IPS-15b (cell line): ENCODE measurements at regions not wholly inside any gene's neighbourhood (a gene's known extent, or its start where the extent isn't known, plus 50 kb on each side); places are given as distances from the start of the nearest gene placed in this dataset.

ENCODE experiments used
- H3K27me3 ChIP-seq: one replicate; pipeline ENCODE4 v1.6.1; 2013; ENCODE audit warnings: low read length; ENCODE audit not compliant: control insufficient read depth, insufficient read depth
- H3K36me3 ChIP-seq: one replicate; pipeline ENCODE4 v1.6.1; 2013; ENCODE audit warnings: low read length; ENCODE audit not compliant: control insufficient read depth, insufficient read depth
- H3K4me1 ChIP-seq: one replicate; pipeline ENCODE4 v1.6.1; 2013; ENCODE audit warnings: mild to moderate bottlenecking, low read length; ENCODE audit not compliant: control insufficient read depth, insufficient read depth
- H3K4me3 ChIP-seq: one replicate; pipeline ENCODE4 v1.5.1; 2013; ENCODE audit warnings: low read depth, low read length
- H3K9ac ChIP-seq: one replicate; pipeline ENCODE4 v1.6.1; 2013; ENCODE audit warnings: low read depth, mild to moderate bottlenecking, low read length
- H3K9me3 ChIP-seq: one replicate; pipeline ENCODE4 v1.6.1; 2013; ENCODE audit warnings: mild to moderate bottlenecking, low read length; ENCODE audit not compliant: control insufficient read depth, insufficient read depth

DNA sequence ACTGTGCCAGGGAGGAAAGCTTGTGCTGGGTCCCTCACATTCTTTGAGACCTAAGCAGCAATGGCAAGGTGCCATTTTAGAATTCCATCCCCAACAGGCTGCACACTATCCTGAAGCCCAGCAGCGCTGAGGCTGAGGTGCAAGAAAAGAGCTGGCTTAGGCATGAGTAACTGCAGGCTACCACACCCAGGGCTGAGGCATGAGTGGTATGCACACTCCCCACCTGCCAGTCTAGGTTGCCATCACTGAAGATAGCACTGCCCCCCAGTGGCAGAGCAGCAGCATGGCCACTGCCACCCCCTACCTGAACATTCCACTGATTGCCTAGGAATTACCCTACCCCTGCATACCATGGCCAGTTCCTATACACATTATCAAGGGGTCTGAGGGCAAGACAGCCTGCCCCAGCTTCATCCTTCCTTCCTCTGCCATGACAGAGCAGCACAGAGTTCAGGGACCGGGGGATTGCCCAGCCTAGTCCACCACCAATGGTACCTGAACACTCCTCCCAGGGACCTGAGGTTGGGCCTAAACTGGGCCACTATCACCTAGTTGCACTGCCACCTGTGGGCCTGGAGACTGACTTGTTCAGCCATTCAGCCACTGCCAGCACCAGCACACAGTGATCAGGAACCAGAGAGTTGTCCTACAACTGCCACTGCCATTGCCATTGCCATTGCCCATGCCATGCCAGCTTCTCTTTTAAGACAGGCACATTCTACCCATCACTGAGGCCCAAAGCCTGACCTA is 129.8 kb downstream of the SATB1 start:
- no peaks in the 10 kb centered on the region for H3K9me3 ChIP-seq
- no peak overlapping the region for H3K9ac ChIP-seq

DNA sequence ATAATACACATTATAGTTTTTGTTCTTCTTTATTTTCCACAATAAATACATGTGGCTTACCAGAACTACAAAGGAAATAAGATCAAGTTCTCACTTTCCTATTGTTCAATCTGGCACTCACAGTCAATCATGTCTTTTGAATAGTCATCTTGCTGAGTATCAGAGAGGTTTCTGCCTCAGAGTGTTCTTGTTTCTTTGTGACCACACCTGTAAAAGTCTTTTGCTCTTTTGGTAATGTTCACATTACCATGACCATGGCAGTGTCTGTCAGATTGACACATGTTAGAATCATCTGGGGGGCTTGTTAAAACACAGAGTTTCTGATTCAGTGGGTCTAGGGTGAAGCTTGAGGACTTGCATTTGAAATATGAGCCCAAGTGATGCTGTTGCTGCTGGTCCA is 135.0 kb downstream of the SATB1 start:
- Histone ChIP-seq H3K9ac (no peak overlapping the region), H3K4me1 (peaks cover 4% of the 10 kb centered on the region), H3K36me3 (no peaks in the 10 kb centered on the region), H3K9me3 (no peaks in the 10 kb centered on the region), H3K27me3 (no peaks in the 10 kb centered on the region), H3K4me3 (no peak overlapping the region)

More for the DNA sequence above, 129.8 kb downstream of the SATB1 start:
- Histone ChIP-seq H3K27me3 (no peaks in the 10 kb centered on the region), H3K4me3 (no peak overlapping the region), H3K4me1 (peaks cover 7% of the 10 kb centered on the region), H3K36me3 (no peaks in the 10 kb centered on the region)

DNA sequence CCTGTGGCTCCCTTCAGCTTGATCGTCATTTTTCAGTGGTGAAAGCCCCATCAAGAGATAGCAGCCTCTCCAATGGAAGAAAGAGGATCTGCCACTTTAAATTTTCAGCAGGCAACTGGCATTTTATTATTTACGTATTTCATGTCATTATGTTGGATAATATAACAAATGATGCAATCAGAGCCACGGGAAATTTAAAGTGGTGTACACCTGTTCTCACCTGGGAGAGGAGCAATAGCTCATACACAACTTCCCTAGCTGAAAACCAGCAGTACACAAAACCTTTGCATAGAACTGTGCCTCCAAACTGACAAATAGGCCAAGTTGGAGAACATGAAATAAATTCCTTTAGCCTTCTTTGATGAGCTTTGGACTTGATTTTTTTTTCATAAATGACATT is 136.9 kb downstream of the SATB1 start:
- H3K27me3 ChIP-seq, result no peaks in the 10 kb centered on the region
- H3K36me3 ChIP-seq, result no peaks in the 10 kb centered on the region
- no peak overlapping the region for H3K9ac ChIP-seq
- H3K9me3 ChIP-seq, result no peaks in the 10 kb centered on the region
- no peaks in the 10 kb centered on the region for H3K4me1 ChIP-seq
- H3K4me3 ChIP-seq, result no peak overlapping the region

DNA sequence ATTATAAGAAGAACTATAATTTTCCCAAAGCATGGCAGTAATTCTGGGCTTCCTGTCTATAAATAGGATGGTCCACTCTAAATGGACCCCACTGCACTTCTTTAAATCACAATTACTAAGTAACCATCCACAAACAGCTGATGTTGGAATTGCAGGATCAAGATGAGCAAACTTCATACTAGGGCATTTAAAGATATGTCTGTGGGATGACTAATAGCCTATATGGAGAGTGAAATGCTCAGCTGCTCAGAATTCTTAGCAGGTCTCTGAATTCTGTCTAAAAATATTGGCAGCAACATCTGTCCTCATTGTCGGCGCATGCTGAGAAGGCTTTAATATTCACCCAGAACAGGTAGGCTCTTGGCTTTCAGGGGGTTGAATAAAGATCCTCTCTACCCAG is 140.4 kb downstream of the SATB1 start:
- H3K36me3 ChIP-seq, result no peaks in the 10 kb centered on the region
- no peak overlapping the region for H3K9ac ChIP-seq
- no peaks in the 10 kb centered on the region for H3K4me1 ChIP-seq
- H3K27me3 ChIP-seq, result no peaks in the 10 kb centered on the region
- H3K4me3 ChIP-seq, result no peak overlapping the region
- H3K9me3 ChIP-seq, result no peaks in the 10 kb centered on the region

DNA sequence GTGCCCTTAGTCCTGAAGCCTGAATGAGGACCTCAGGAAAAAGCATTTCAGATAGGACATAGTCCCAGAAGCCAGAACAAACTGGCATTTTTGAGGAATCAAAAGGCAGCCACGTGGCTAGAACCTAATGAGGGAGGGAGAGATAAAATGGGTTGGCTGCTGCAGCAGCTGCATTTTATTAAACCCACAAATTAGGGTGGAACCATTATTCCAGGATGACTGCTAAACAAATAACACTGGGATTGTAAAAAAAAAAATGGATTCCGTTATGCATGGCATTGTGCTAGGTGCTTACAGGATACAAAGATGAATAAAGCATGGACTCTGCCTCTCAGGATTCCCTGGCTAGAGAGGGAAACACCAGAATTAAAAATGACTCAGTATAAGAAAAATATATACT is 141.5 kb downstream of the SATB1 start:
- Histone ChIP-seq H3K36me3 (no peaks in the 10 kb centered on the region), H3K4me3 (no peak overlapping the region), H3K27me3 (no peaks in the 10 kb centered on the region), H3K9me3 (no peaks in the 10 kb centered on the region), H3K9ac (no peak overlapping the region), H3K4me1 (no peaks in the 10 kb centered on the region)

DNA sequence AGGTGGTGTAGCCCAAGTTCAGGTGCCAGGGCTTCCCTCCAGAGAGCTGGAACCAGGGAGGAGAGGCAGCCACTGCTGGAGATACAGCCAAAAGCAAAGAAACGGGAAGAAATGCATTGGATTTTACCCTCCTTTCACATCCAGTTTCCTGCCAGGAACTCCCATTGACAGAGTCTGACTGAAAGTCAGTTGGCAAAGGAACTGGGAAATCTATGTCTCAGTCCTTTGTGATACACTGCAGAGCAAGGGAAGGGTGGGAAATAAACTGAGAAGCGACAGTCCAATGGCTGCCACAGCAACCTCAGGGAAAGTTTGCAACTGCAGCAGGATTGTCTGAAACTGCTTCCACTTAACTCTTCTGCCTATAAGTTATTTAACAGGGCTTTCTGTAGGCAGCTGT is 142.6 kb downstream of the SATB1 start:
- Histone ChIP-seq H3K27me3 (no peaks in the 10 kb centered on the region), H3K9me3 (no peaks in the 10 kb centered on the region), H3K9ac (no peak overlapping the region), H3K4me1 (no peaks in the 10 kb centered on the region), H3K36me3 (no peaks in the 10 kb centered on the region), H3K4me3 (no peak overlapping the region)

DNA sequence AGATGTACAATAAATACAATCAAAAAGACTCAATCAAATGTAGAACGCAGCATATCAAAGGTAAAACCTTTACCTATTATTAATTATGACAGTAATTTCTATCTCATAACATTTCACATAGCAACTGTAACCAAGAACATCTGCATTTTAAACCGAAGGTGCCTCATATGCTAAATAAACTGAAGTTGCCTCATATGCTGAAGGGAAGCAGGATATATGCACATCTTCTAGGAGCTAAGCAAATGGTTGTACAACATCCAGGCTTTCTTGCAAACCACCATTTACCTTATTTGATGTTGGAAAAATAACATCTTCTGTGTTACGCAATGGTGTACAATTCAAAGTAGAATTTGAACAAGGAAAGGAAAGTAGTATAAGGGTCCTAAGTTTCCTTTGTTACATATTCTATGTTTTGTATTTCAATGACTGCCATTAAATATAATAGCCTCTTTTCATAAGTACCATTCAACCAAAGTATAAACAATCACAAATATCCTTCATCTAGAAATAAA is 145.9 kb downstream of the SATB1 start:
- H3K9me3 ChIP-seq, result no peaks in the 10 kb centered on the region
- H3K4me3 ChIP-seq, result no peak overlapping the region
- no peaks in the 10 kb centered on the region for H3K4me1 ChIP-seq
- H3K27me3 ChIP-seq, result no peaks in the 10 kb centered on the region
- no peak overlapping the region for H3K9ac ChIP-seq
- no peaks in the 10 kb centered on the region for H3K36me3 ChIP-seq

DNA sequence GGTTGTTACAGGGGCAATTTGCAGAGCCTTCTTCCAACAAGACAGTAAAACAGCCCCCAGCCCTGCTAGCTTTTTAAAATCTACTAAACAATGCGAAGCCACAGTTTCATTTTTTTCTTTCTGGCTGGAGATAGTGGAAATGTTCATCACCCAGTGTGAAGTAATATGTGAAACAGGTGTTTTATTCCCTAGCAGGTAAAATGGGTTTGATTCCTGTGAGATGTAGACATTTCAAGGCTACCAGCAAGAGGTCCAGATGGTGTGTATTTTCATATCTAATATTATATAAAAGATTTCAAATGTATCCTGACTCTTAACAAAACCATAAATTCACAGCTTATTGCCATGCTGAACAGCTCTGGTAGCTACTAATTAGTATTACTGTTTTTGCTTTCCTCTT is 160.3 kb downstream of the SATB1 start:
- H3K9ac ChIP-seq, result no peak overlapping the region
- no peaks in the 10 kb centered on the region for H3K4me1 ChIP-seq
- H3K9me3 ChIP-seq, result no peaks in the 10 kb centered on the region
- no peaks in the 10 kb centered on the region for H3K27me3 ChIP-seq
- H3K4me3 ChIP-seq, result no peak overlapping the region
- no peaks in the 10 kb centered on the region for H3K36me3 ChIP-seq

DNA sequence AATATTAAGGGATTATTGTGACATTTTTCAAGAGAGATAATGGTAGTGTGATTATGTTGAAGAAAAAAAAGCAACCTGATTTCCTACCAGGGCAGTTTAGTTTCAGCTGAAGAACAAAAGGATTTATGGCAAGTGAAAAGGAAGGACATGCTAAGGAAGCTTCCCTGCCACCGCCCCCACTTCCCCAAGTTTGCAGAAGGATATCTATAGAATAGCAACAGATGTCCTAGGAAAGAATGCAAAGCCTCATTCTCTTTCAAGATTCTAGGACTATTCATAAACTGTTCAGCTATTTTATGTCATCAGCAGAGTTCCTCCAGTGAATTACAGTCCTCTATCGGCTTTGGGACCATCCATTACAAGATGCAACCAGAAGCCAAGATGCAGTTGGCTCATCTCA is 160.8 kb downstream of the SATB1 start:
- Histone ChIP-seq H3K9ac (no peak overlapping the region), H3K36me3 (no peaks in the 10 kb centered on the region), H3K27me3 (no peaks in the 10 kb centered on the region), H3K4me1 (no peaks in the 10 kb centered on the region), H3K9me3 (no peaks in the 10 kb centered on the region), H3K4me3 (no peak overlapping the region)

DNA sequence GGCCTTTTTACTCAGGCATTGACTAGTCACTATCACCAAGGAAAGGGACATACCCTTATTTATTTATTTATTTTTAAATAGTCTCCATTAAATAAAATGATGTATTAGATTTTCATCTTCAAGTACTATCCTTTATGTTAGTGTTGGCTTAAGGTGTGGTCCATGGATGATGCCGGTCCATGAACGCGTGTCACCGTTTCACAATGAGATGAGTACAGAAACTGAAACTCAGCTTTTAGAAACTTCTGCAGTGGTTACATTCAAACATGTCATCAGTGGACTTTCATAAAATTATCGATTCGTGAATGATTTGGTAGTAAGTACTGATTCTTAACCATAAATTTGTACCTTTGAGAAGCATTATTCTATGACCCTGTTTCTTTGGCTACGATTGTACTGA is 166.6 kb downstream of the SATB1 start:
- no peaks in the 10 kb centered on the region for H3K9me3 ChIP-seq
- no peaks in the 10 kb centered on the region for H3K4me1 ChIP-seq
- H3K36me3 ChIP-seq, result no peaks in the 10 kb centered on the region
- H3K27me3 ChIP-seq, result no peaks in the 10 kb centered on the region
- no peak overlapping the region for H3K4me3 ChIP-seq
- H3K9ac ChIP-seq, result no peak overlapping the region

DNA sequence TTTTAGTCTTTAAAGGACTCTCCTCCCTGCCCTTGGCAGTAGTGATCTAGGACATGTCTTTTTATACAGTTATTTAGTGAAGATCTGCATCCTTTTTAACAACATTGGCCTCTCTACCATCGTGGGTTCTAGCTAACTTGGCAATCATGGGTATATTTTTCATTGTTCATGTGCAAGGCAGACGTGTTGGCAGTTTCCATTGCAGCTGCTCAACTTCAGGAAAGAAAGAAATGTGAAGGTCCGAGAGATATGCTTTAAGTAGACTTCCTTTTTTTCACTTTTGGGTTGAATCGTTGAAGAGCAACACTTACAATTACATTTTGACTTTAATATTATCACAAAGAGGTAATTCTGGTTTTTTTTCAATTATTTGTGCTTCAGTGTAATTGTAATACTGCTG is 172.6 kb downstream of the SATB1 start:
- Histone ChIP-seq H3K4me1 (peaks cover 4% of the 10 kb centered on the region), H3K4me3 (no peak overlapping the region), H3K9ac (no peak overlapping the region), H3K36me3 (no peaks in the 10 kb centered on the region), H3K9me3 (no peaks in the 10 kb centered on the region), H3K27me3 (no peaks in the 10 kb centered on the region)

DNA sequence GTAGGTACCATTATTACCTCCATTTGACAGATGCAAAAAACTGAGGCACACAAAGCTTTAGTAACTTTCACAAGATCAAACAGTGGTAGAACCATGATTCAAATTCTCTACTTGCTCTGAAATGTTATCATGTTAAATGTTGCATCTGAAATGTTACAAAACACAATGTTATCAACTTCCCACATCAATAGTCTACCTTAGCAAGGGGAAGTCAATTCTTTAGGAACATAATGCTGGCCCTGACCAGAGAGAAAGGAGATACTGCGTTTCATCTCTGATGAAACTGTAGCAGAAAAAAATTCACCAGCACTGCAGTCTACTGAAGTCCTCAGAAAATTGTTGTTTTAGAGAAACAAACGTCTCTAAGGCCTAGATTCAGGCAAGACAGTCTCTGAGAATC is 174.1 kb downstream of the SATB1 start:
- H3K9me3 ChIP-seq, result no peaks in the 10 kb centered on the region
- H3K36me3 ChIP-seq, result no peaks in the 10 kb centered on the region
- no peaks in the 10 kb centered on the region for H3K27me3 ChIP-seq
- H3K4me1 ChIP-seq, result peaks cover 13% of the 10 kb centered on the region
- no peak overlapping the region for H3K4me3 ChIP-seq
- H3K9ac ChIP-seq, result no peak overlapping the region
